Choroid plexus epithelial cell (primary cell): ENCODE measurements at regions not wholly inside any gene's neighbourhood (a gene's known extent, or its start where the extent isn't known, plus 50 kb on each side); places are given as distances from the start of the nearest gene placed in this dataset.

ENCODE experiments used
- DNase-seq: peaks from one replicate; pipeline ENCODE4 v3.0.0-alpha.2; 2010; ENCODE audit warnings: low read depth
- H3K4me3 ChIP-seq: 2 replicates; pipeline ENCODE4 v1.5.1; 2011; ENCODE audit warnings: low read depth, mild to moderate bottlenecking, control low read depth, low read length, moderate library complexity
- TF ChIP-seq, protein P1 (sequence below): conservative IDR thresholded peaks from 2 replicates; pipeline ENCODE4 v1.5.1; 2011; ENCODE audit warnings: low read depth, mild to moderate bottlenecking, control low read depth, inconsistent platforms, low read length, moderate library complexity

DNA sequence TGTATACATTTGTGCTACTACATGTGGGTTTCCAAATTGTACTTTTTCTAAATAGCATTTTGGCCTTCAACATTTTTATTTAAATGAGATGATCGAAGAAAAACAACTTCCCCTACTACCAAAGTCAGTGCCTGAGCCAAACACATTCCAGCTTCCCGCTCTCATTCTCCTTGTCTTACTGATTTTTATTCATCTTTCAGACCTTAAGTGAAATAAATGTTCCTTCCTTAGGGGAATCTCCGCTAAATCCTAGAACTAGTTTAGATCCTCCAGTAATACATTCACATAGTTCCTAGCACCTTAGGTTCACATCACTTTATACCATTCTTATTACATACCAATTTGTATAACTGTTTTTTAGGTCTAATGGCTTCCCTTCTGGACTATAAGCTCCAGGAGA, 122.3 kb upstream of the COL3A1 start:
- TF ChIP-seq, protein P1, sequence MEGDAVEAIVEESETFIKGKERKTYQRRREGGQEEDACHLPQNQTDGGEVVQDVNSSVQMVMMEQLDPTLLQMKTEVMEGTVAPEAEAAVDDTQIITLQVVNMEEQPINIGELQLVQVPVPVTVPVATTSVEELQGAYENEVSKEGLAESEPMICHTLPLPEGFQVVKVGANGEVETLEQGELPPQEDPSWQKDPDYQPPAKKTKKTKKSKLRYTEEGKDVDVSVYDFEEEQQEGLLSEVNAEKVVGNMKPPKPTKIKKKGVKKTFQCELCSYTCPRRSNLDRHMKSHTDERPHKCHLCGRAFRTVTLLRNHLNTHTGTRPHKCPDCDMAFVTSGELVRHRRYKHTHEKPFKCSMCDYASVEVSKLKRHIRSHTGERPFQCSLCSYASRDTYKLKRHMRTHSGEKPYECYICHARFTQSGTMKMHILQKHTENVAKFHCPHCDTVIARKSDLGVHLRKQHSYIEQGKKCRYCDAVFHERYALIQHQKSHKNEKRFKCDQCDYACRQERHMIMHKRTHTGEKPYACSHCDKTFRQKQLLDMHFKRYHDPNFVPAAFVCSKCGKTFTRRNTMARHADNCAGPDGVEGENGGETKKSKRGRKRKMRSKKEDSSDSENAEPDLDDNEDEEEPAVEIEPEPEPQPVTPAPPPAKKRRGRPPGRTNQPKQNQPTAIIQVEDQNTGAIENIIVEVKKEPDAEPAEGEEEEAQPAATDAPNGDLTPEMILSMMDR: no peak
- H3K4me3 ChIP-seq: no peak overlapping the region
- DNase-seq: no peak

GRCh38 chr2:188852772-188853171, 121.4 kb upstream of the COL3A1 start:
- TF ChIP-seq, protein P1: no peak
- peak; percentile 43 for DNase-seq
- no peak overlapping the region for H3K4me3 ChIP-seq

DNA sequence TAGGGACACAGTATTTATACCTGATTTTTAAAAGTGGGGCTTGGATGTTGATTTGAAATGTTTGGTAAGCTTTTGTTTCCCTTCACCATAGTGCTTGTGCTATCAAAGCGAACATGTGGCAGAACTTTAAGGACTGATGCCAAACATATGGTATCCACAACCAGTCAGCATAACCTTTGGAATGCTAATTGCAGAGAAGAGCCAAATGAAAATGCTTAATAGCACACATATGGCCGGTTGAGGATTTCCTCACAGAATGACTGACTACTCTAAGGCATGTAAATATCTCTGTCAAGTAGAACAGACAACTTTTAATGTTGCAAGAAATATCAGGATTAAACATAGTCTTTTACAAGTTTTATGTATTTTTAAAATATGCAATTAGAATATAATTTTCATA, 120.9 kb upstream of the COL3A1 start:
- TF ChIP-seq, protein P1: no peak
- H3K4me3 ChIP-seq: no peak overlapping the region
- DNase-seq: peak; percentile 95

- no peak for DNase-seq
- H3K4me3 ChIP-seq: no peak overlapping the region
- TF ChIP-seq, protein P1: no peak
Measured at GRCh38 chr2:188865681-188866080, 108.5 kb upstream of the COL3A1 start.

GRCh38 chr2:188869550-188869949, 104.6 kb upstream of the COL3A1 start:
- TF ChIP-seq, protein P1: no peak
- H3K4me3 ChIP-seq: no peak overlapping the region
- DNase-seq: peak; percentile 46

DNA sequence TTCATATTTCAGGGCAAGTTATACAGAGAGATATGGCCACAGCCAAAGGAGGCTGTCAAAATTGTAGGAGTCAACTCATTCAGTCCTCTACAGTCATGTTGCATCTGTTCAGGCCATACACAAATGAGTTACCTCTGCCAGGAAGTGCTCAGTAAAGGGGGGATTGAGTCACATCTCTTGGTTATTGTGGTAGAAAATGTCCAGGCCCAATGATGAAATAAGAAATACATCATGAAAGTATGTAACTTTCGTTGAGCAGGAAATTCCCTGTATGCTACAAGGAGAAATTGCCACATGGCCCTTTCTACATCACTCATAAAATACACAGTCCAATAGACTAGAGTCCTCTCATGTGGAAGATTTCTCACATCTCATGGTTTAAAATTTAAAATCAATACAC, 103.9 kb upstream of the COL3A1 start:
- no peak overlapping the region for H3K4me3 ChIP-seq
- TF ChIP-seq, protein P1: no peak
- DNase-seq: peak; percentile 96

DNA sequence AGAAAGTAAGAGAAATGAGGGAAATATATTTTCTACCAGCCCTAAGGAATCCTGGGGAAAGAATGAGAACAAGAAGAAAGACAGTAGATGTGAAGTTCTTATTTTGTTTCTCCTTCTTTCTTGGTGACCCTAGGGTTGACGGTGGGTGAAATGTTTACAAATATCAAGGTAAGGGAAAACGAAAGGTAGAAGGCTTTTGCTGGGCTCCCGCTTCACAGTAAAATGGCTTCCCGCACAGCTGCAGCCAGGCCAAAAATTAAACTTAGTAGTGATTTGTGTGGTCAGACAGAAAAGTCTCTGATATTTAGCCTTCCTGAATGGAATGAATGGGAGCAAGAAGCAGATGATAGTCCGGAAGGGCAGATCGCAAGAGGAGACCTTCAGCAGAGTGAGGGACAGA, 99.1 kb upstream of the COL3A1 start:
- TF ChIP-seq, protein P1: no peak
- no peak overlapping the region for H3K4me3 ChIP-seq
- DNase-seq: no peak
